ENCODE measurements at regions not wholly inside any gene's neighbourhood (a gene's known extent, or its start where the extent isn't known, plus 50 kb on each side); places are given as distances from the start of the nearest gene placed in this dataset.

- H2AFZ ChIP-seq (ENCODE audit: low read length) = no peak overlapping the region
- no peak overlapping the region for H3K4me3 ChIP-seq (ENCODE audit: low read depth, low read length, poor library complexity, severe bottlenecking)
- H3K27ac ChIP-seq (ENCODE audit: low read depth, low read length, poor library complexity, severe bottlenecking) = no peak overlapping the region
- CTCF ChIA-PET (ENCODE audit: unreplicated experiment) = no interaction called here
- no peak overlapping the region for H3K4me2 ChIP-seq (ENCODE audit: low read length)
- TF ChIP-seq EZH2phosphoT487 (IDR thresholded peaks at IDR 0.05; ENCODE audit: borderline replicate concordance, low read depth, low read length) = no peak
- no peak for TF ChIP-seq CTCF (conservative IDR thresholded peaks at IDR 0.05; ENCODE audit: low read length)
- H3K9me2 ChIP-seq (ENCODE audit: insufficient read depth, low read length) = no peaks in the 10 kb centered on the region
- no peak for DNase-seq (ENCODE audit: low spot score)
- intact Hi-C loops (cut with micrococcal nuclease; ENCODE audit: unreplicated experiment) = no loop called here
- no peaks in the 10 kb centered on the region for H3K9me3 ChIP-seq (ENCODE audit: low read length)
- no peaks in the 10 kb centered on the region for H4K20me1 ChIP-seq (ENCODE audit: insufficient read depth, low read length)
- no TSS peak for BruUV-seq (replicated peaks)
- H3K4me1 ChIP-seq (ENCODE audit: insufficient read depth, low read length, poor library complexity, severe bottlenecking) = no peaks in the 10 kb centered on the region
- POLR2A ChIA-PET = interaction anchor here (1.0 kb wide), 2 partner anchors 14 to 22 kb away, joined by 3 read pairs; no protein-coding TSS in a partner anchor
- no peaks in the 10 kb centered on the region for H3K79me2 ChIP-seq (ENCODE audit: insufficient read depth, low read depth, low read length)
- H3K36me3 ChIP-seq (ENCODE audit: insufficient read depth, low read length) = no peaks in the 10 kb centered on the region
These were observed 806.0 kb upstream of the ZNF608 start for GRCh38 chr5:125552486-125552885.

GRCh38 chr5:125554355-125554754, 807.9 kb upstream of the ZNF608 start:
- no peak for DNase-seq (ENCODE audit: low spot score)
- no peak overlapping the region for H2AFZ ChIP-seq (ENCODE audit: low read length)
- no peaks in the 10 kb centered on the region for H3K9me2 ChIP-seq (ENCODE audit: insufficient read depth, low read length)
- intact Hi-C loops (cut with micrococcal nuclease; ENCODE audit: unreplicated experiment) = no loop called here
- no peaks in the 10 kb centered on the region for H3K4me1 ChIP-seq (ENCODE audit: insufficient read depth, low read length, poor library complexity, severe bottlenecking)
- ChIA-PET POLR2A (interaction anchor here (0.8 kb wide), 1 partner anchor 1852 kb away, joined by 3 read pairs; no protein-coding TSS in a partner anchor), CTCF (ENCODE audit: unreplicated experiment) (no interaction called here)
- no peaks in the 10 kb centered on the region for H4K20me1 ChIP-seq (ENCODE audit: insufficient read depth, low read length)
- no TSS peak for BruUV-seq (replicated peaks)
- H3K36me3 ChIP-seq (ENCODE audit: insufficient read depth, low read length) = no peaks in the 10 kb centered on the region
- H3K4me3 ChIP-seq (ENCODE audit: low read depth, low read length, poor library complexity, severe bottlenecking) = no peak overlapping the region
- H3K79me2 ChIP-seq (ENCODE audit: insufficient read depth, low read depth, low read length) = no peaks in the 10 kb centered on the region
- no peak overlapping the region for H3K4me2 ChIP-seq (ENCODE audit: low read length)
- TF ChIP-seq CTCF (conservative IDR thresholded peaks at IDR 0.05; ENCODE audit: low read length) (no peak), EZH2phosphoT487 (IDR thresholded peaks at IDR 0.05; ENCODE audit: borderline replicate concordance, low read depth, low read length) (no peak)
- H3K27ac ChIP-seq (ENCODE audit: low read depth, low read length, poor library complexity, severe bottlenecking) = no peak overlapping the region
- no peaks in the 10 kb centered on the region for H3K9me3 ChIP-seq (ENCODE audit: low read length)

- no peak for DNase-seq (ENCODE audit: low spot score)
- no TSS peak for BruUV-seq (replicated peaks)
- Histone ChIP-seq H3K9me3 (ENCODE audit: low read length) (no peaks in the 10 kb centered on the region), H3K4me1 (ENCODE audit: insufficient read depth, low read length, poor library complexity, severe bottlenecking) (no peaks in the 10 kb centered on the region), H3K4me2 (ENCODE audit: low read length) (no peak overlapping the region), H3K36me3 (ENCODE audit: insufficient read depth, low read length) (no peaks in the 10 kb centered on the region), H4K20me1 (ENCODE audit: insufficient read depth, low read length) (no peaks in the 10 kb centered on the region), H2AFZ (ENCODE audit: low read length) (no peak overlapping the region), H3K27ac (ENCODE audit: low read depth, low read length, poor library complexity, severe bottlenecking) (no peak overlapping the region), H3K79me2 (ENCODE audit: insufficient read depth, low read depth, low read length) (no peaks in the 10 kb centered on the region), H3K4me3 (ENCODE audit: low read depth, low read length, poor library complexity, severe bottlenecking) (no peak overlapping the region), H3K9me2 (ENCODE audit: insufficient read depth, low read length) (no peaks in the 10 kb centered on the region)
- POLR2A ChIA-PET = no interaction called here
- TF ChIP-seq CTCF (conservative IDR thresholded peaks at IDR 0.05; ENCODE audit: low read length) = no peak
- TF ChIP-seq EZH2phosphoT487 (IDR thresholded peaks at IDR 0.05; ENCODE audit: borderline replicate concordance, low read depth, low read length) = no peak
- intact Hi-C loops (cut with micrococcal nuclease; ENCODE audit: unreplicated experiment) = no loop called here
- CTCF ChIA-PET (ENCODE audit: unreplicated experiment) = no interaction called here
These were observed 809.2 kb upstream of the ZNF608 start for GRCh38 chr5:125555591-125555990.
